Uterus (tissue), 2 donors: ENCODE measurements at regions not wholly inside any gene's neighbourhood (a gene's known extent, or its start where the extent isn't known, plus 50 kb on each side); places are given as distances from the start of the nearest gene placed in this dataset.

Experiments
- POLR2A ChIP-seq, 2 donors: fragments of 450-650 bp; IDR thresholded peaks; one replicate each; pipeline ENCODE4 v1.6.1; 2016; ENCODE audit warnings: antibody characterized with exemption in 2 of 2, mild to moderate bottlenecking in 1 of 2, moderate library complexity in 1 of 2
- TF ChIP-seq, protein P1 (sequence below), 4 experiments: fragments of 200-600 bp in 2 of 4; fragments of 450-650 bp in 2 of 4; sonication (generic) in 2 of 4; IDR thresholded peaks; one replicate each; pipeline ENCODE4 v1.5.1; 2016 to 2019; ENCODE audit warnings: antibody characterized with exemption in 4 of 4, mild to moderate bottlenecking in 2 of 4, moderate library complexity in 1 of 4

DNA sequence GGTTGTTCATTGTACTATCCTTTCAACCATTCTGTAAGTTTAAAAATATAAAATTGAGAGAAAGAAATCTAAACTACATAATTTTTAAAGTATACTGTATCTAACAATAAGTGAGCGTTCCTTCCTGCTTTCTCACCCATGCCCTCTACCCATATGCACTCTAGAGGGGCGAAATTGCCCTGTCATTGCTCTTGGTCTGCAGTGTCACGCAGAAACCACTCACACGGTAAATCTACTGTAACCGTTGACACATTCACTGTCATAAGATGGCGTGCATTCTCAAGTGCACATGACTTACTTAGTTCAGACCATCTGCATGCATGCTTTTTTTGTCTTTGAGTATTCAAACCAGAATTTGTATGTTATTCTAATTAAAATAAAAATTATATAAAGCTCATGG is 55.7 kb upstream of the NIPBL start:
- TF ChIP-seq, protein P1, sequence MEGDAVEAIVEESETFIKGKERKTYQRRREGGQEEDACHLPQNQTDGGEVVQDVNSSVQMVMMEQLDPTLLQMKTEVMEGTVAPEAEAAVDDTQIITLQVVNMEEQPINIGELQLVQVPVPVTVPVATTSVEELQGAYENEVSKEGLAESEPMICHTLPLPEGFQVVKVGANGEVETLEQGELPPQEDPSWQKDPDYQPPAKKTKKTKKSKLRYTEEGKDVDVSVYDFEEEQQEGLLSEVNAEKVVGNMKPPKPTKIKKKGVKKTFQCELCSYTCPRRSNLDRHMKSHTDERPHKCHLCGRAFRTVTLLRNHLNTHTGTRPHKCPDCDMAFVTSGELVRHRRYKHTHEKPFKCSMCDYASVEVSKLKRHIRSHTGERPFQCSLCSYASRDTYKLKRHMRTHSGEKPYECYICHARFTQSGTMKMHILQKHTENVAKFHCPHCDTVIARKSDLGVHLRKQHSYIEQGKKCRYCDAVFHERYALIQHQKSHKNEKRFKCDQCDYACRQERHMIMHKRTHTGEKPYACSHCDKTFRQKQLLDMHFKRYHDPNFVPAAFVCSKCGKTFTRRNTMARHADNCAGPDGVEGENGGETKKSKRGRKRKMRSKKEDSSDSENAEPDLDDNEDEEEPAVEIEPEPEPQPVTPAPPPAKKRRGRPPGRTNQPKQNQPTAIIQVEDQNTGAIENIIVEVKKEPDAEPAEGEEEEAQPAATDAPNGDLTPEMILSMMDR (IDR thresholded peaks at IDR 0.05): no peak
- TF ChIP-seq POLR2A (IDR thresholded peaks at IDR 0.05): no peak
